Karpas-422 (cell line): ENCODE measurements at regions not wholly inside any gene's neighbourhood (a gene's known extent, or its start where the extent isn't known, plus 50 kb on each side); places are given as distances from the start of the nearest gene placed in this dataset.

ENCODE experiments used
- DNase-seq: peaks from one replicate; pipeline ENCODE4 v3.0.0-alpha.2; 2015
- H2AFZ ChIP-seq: fragments of 200-600 bp; sonication (generic); 2 replicates; pipeline ENCODE4 v1.6.1; 2014; ENCODE audit warnings: antibody characterized with exemption, low read length, mixed read lengths
- H3K27ac ChIP-seq: fragments of 200-600 bp; sonication (generic); 2 replicates; pipeline ENCODE4 v1.5.1; 2014; ENCODE audit warnings: mild to moderate bottlenecking, low read length, moderate library complexity
- H3K27me3 ChIP-seq: fragments of 200-600 bp; sonication (generic); 2 replicates; pipeline ENCODE4 v1.6.1; 2014; ENCODE audit warnings: low read length, mixed read lengths
- H3K36me3 ChIP-seq: fragments of 200-600 bp; sonication (generic); 2 replicates; pipeline ENCODE4 v1.6.1; 2014; ENCODE audit warnings: low read length, mixed read lengths; ENCODE audit not compliant: insufficient read depth
- H3K4me1 ChIP-seq: fragments of 200-600 bp; sonication (generic); 2 replicates; pipeline ENCODE4 v1.6.1; 2014; ENCODE audit warnings: mild to moderate bottlenecking, low read length, mixed read lengths
- H3K4me2 ChIP-seq: fragments of 200-600 bp; sonication (generic); 2 replicates; pipeline ENCODE4 v1.6.1; 2014; ENCODE audit warnings: low read length, low read depth, mild to moderate bottlenecking; ENCODE audit not compliant: poor library complexity, severe bottlenecking
- H3K4me3 ChIP-seq: fragments of 200-600 bp; sonication (generic); 2 replicates; pipeline ENCODE4 v1.5.1; 2014; ENCODE audit warnings: mild to moderate bottlenecking, antibody characterized with exemption, low read length, mixed read lengths
- H3K79me2 ChIP-seq: fragments of 200-600 bp; sonication (generic); 2 replicates; pipeline ENCODE4 v1.6.1; 2014; ENCODE audit warnings: mild to moderate bottlenecking, low read length, mixed read lengths
- H3K9ac ChIP-seq: fragments of 200-600 bp; sonication (generic); 2 replicates; pipeline ENCODE4 v1.6.0; 2014; ENCODE audit warnings: low read length
- H3K9me2 ChIP-seq: fragments of 200-600 bp; sonication (generic), shearing (Covaris generic); replicated peaks from 2 replicates; pipeline ENCODE4 v1.6.0; 2014; ENCODE audit warnings: mild to moderate bottlenecking, low read length, moderate library complexity; ENCODE audit not compliant: insufficient read depth
- H3K9me3 ChIP-seq: fragments of 300-700, 200-600 bp; sonication (generic); 2 replicates; pipeline ENCODE4 v1.6.1; 2014; ENCODE audit warnings: low read length, mixed read lengths
- H4K20me1 ChIP-seq: fragments of 200-600 bp; sonication (generic); 2 replicates; pipeline ENCODE4 v1.6.1; 2014; ENCODE audit warnings: mild to moderate bottlenecking, antibody characterized with exemption, low read length, low read depth; ENCODE audit not compliant: insufficient read depth

DNA sequence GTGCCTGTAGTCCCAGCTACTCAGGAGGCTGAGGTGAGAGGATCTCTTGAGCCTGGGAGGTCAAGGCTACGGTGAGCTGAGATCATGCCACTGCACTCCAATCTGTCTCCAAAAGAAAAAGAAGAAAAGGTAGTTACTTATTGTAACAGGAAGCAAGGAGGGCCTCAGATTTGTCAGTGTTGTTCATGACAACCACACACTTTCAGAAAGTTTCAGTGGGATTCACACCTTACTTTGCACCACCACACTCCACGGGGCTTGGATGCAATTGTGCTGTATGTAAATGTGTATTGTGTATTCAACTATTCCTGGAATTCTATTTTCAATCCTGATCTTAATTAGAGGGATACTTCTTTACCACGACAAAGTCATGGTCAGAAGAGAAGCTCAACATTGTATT is 142.6 kb downstream of the ELOVL4 start:
- Histone ChIP-seq H3K9ac (no peak overlapping the region), H3K4me1 (no peaks in the 10 kb centered on the region), H3K79me2 (no peaks in the 10 kb centered on the region), H3K9me3 (no peaks in the 10 kb centered on the region), H2AFZ (no peak overlapping the region), H4K20me1 (no peaks in the 10 kb centered on the region), H3K4me3 (no peak overlapping the region), H3K4me2 (no peak overlapping the region), H3K9me2 (no peaks in the 10 kb centered on the region), H3K27ac (no peak overlapping the region), H3K27me3 (no peaks in the 10 kb centered on the region), H3K36me3 (no peaks in the 10 kb centered on the region)
- no peak for DNase-seq

DNA sequence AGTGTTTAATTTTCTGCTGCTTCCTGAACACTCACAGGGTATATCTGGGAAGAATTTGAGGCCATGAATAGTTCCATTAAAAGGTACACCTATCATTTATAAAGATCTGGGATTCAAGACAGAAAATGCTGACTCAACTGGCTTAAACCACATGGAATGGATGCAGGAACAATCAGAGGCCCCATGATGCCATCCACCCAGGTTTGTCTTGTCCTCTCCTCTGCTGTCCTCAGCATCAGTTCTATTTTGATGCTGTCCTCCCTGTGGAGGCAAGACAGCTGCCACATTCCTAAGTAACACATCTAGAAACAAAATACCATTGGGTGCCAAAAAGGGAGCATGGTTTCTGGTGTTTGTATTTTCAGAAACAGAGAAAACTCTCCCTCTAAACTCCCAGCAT is 143.4 kb downstream of the ELOVL4 start:
- no peak for DNase-seq
- Histone ChIP-seq H4K20me1 (no peaks in the 10 kb centered on the region), H3K4me1 (no peaks in the 10 kb centered on the region)

DNA sequence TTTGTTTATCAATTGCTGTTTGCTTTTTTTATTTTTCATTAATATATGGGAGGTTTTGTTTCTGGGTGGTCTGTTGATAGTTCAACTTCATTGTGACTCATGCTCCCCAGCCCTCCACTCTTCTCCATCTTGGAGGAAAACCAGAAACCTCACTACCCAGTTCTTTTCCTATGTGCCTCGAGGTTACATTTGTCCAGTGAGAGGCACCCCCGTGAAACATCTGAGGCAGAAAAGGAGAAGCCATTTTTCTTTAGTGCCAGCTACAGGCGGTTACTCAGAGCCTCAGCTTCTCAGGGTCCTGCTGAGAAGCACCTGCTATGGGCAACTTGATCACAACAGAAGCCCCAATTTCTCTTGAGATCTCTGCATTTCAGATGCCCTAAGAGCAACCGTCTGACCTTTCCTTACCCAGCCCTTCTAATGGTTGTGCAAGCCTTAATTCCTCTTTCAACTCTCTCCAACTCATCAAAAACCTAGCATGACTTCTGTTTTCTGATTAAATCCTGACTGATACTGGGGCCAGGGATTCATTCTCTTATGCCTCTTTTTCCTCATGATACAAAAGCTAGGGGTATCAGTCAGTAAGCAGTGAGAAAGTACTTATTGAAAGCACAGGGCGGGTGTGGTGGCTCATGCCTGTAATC is 144.6 kb downstream of the ELOVL4 start:
- DNase-seq, result no peak
- H3K4me2 ChIP-seq, result no peak overlapping the region
- no peaks in the 10 kb centered on the region for H3K27me3 ChIP-seq
- H4K20me1 ChIP-seq, result no peaks in the 10 kb centered on the region
- H3K36me3 ChIP-seq, result no peaks in the 10 kb centered on the region
- H3K4me1 ChIP-seq, result no peaks in the 10 kb centered on the region
- no peak overlapping the region for H3K27ac ChIP-seq
- no peaks in the 10 kb centered on the region for H3K9me3 ChIP-seq
- H3K79me2 ChIP-seq, result no peaks in the 10 kb centered on the region
- H2AFZ ChIP-seq, result no peak overlapping the region
- H3K9ac ChIP-seq, result no peak overlapping the region
- H3K4me3 ChIP-seq, result no peak overlapping the region
- H3K9me2 ChIP-seq, result no peaks in the 10 kb centered on the region

More for the DNA sequence above, 143.4 kb downstream of the ELOVL4 start:
- no peaks in the 10 kb centered on the region for H3K9me2 ChIP-seq
- no peaks in the 10 kb centered on the region for H3K79me2 ChIP-seq
- H3K4me3 ChIP-seq, result no peak overlapping the region
- no peak overlapping the region for H3K9ac ChIP-seq
- no peak overlapping the region for H3K4me2 ChIP-seq
- no peaks in the 10 kb centered on the region for H3K27me3 ChIP-seq
- H3K9me3 ChIP-seq, result no peaks in the 10 kb centered on the region
- no peaks in the 10 kb centered on the region for H3K36me3 ChIP-seq
- no peak overlapping the region for H2AFZ ChIP-seq
- no peak overlapping the region for H3K27ac ChIP-seq

DNA sequence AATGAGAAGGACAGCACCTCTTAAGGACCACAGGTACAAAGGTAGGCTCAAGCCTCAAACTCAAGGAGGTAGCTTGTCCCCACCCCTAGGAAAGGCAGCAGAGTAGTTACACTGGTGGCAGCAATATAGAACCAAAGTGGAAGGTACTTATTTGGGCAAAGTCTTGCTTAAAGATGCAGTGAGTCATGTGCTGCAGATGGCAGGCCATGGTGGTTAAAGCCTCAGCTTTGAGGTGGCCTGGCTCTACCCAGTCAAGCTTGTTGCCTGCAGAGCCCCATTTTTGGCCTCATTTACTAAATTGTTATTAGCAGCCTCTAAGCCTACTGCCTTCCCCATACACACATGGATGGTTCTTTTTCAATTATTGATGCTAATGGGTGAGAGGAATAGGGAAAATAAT is 146.0 kb downstream of the ELOVL4 start:
- no peak overlapping the region for H2AFZ ChIP-seq
- no peaks in the 10 kb centered on the region for H3K9me2 ChIP-seq
- H3K4me3 ChIP-seq, result no peak overlapping the region
- no peaks in the 10 kb centered on the region for H3K79me2 ChIP-seq
- H3K27ac ChIP-seq, result no peak overlapping the region
- H3K4me2 ChIP-seq, result no peak overlapping the region
- no peak overlapping the region for H3K9ac ChIP-seq
- H4K20me1 ChIP-seq, result no peaks in the 10 kb centered on the region
- H3K27me3 ChIP-seq, result no peaks in the 10 kb centered on the region
- no peaks in the 10 kb centered on the region for H3K9me3 ChIP-seq
- no peak for DNase-seq
- H3K4me1 ChIP-seq, result no peaks in the 10 kb centered on the region
- no peaks in the 10 kb centered on the region for H3K36me3 ChIP-seq

DNA sequence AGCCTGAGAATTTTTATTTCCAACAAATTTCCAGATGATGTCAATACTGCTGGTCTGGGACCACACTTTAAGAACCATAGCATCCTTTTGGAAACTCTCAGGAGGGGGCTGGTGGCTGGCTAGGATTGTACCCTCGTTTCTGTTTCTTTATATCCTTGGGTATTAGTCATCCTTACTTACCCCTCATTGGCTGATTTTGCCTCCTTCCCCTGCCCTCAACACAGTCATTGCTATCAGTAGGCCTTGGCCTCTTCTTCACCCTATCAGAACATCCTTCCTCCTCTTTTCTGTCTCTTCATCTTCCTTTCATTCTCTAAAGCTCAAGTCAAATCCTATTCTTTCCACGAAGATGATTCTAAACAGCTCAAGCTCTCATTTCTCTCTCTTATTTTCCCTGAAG is 148.5 kb downstream of the ELOVL4 start:
- no peaks in the 10 kb centered on the region for H3K36me3 ChIP-seq
- H2AFZ ChIP-seq, result no peak overlapping the region
- no peak overlapping the region for H3K4me3 ChIP-seq
- no peaks in the 10 kb centered on the region for H4K20me1 ChIP-seq
- no peaks in the 10 kb centered on the region for H3K9me3 ChIP-seq
- no peak overlapping the region for H3K27ac ChIP-seq
- no peak overlapping the region for H3K9ac ChIP-seq
- DNase-seq, result no peak
- H3K4me2 ChIP-seq, result no peak overlapping the region
- H3K9me2 ChIP-seq, result no peaks in the 10 kb centered on the region
- no peaks in the 10 kb centered on the region for H3K79me2 ChIP-seq
- no peaks in the 10 kb centered on the region for H3K27me3 ChIP-seq
- no peaks in the 10 kb centered on the region for H3K4me1 ChIP-seq

DNA sequence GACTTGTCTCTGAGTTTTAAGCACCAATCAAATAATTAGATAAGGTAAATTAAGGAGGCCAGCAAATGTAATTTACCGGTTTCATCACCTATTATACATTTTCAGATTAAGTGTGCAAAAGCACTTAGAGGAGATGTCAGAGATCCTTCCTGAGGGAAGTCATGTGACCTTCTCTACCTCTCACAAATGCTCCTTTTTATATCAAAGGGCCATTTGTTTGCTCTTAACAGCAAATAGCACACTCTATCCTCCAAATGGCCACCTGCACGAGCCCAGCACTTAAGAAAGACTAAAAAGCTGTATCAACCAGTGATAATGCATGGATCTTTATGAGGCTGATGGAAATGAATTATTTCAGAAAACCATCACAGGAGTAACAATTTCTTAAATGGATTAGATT is 149.4 kb downstream of the ELOVL4 start:
- H3K79me2 ChIP-seq, result no peaks in the 10 kb centered on the region
- H3K27ac ChIP-seq, result no peak overlapping the region
- H3K4me1 ChIP-seq, result no peaks in the 10 kb centered on the region
- no peaks in the 10 kb centered on the region for H3K27me3 ChIP-seq
- H4K20me1 ChIP-seq, result no peaks in the 10 kb centered on the region
- no peak overlapping the region for H2AFZ ChIP-seq
- no peak overlapping the region for H3K4me2 ChIP-seq
- no peak overlapping the region for H3K4me3 ChIP-seq
- no peaks in the 10 kb centered on the region for H3K36me3 ChIP-seq
- DNase-seq, result no peak
- H3K9ac ChIP-seq, result no peak overlapping the region
- no peaks in the 10 kb centered on the region for H3K9me3 ChIP-seq
- no peaks in the 10 kb centered on the region for H3K9me2 ChIP-seq

DNA sequence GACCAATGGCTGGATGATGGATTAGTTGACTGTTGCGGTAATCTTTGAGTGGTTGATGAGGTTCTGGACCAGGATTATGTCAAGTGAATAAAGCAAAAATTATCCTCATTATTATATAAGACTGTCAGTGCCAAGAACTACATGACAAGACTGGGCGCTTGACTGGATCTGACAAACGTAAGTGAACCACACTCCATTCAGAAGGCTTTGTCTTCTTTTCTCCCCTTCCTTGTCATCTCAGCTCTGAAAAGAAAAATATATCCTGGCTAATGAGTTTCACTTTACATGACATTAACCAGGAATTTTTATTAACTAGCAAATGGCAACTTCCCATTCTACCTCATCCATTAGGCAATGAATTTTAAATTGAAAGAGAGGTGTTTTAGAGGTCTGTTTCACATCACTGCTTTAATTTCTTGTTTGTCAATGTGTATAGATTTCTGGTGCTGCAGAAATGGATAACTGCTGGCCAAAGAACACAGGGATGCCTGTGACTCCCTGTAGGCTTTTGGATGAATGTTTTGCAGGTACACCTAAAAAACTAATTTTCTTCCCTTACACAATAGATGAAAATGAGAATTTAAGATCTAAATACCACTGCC is 150.1 kb downstream of the ELOVL4 start:
- Histone ChIP-seq H3K4me3 (no peak overlapping the region), H4K20me1 (no peaks in the 10 kb centered on the region), H3K4me1 (no peaks in the 10 kb centered on the region), H3K79me2 (no peaks in the 10 kb centered on the region), H3K27ac (no peak overlapping the region), H3K27me3 (no peaks in the 10 kb centered on the region), H2AFZ (no peak overlapping the region), H3K9me2 (no peaks in the 10 kb centered on the region), H3K36me3 (no peaks in the 10 kb centered on the region), H3K4me2 (no peak overlapping the region), H3K9me3 (no peaks in the 10 kb centered on the region), H3K9ac (no peak overlapping the region)
- no peak for DNase-seq

DNA sequence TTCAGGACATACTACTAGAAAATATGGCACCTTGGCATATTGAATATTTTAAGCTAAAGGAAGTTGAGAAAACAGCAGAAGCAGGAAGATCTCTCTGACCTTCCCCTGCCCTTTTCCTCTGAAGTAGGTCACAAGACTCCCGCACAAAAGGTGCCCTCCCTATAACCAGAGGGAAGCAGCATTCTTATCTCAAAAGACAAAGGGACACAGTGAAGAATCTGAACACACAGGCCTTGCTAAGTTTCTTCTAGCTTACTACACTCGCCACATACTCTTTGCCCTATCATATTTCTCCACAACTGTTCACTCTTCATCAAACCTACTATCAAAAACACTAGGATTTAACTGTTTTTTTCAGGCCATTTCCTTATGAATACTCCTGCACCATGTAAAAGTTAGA is 151.2 kb downstream of the ELOVL4 start:
- Histone ChIP-seq H3K9me3 (no peaks in the 10 kb centered on the region), H3K4me3 (no peak overlapping the region), H3K27ac (no peak overlapping the region), H3K36me3 (no peaks in the 10 kb centered on the region), H3K4me2 (no peak overlapping the region), H2AFZ (no peak overlapping the region), H3K27me3 (no peaks in the 10 kb centered on the region), H4K20me1 (no peaks in the 10 kb centered on the region), H3K9me2 (no peaks in the 10 kb centered on the region), H3K9ac (no peak overlapping the region), H3K4me1 (no peaks in the 10 kb centered on the region), H3K79me2 (no peaks in the 10 kb centered on the region)
- no peak for DNase-seq
